B cell (primary cell): ENCODE measurements at regions not wholly inside any gene's neighbourhood (a gene's known extent, or its start where the extent isn't known, plus 50 kb on each side); places are given as distances from the start of the nearest gene placed in this dataset.

ENCODE experiments used
- ATAC-seq: fragments of 200-7000 bp; cut with Tn5 transposase; one replicate; pipeline ENCODE4 v1.10.0; 2021; ENCODE audit warnings: low read depth, mild to moderate bottlenecking, moderate number of reproducible peaks, moderate library complexity
- CTCF ChIA-PET: fragments of 350-600 bp; sonication (Branson Sonifier 250); formaldehyde crosslinking; loops from one replicate; lab custom pipeline; 2021; ENCODE audit warnings: antibody characterized with exemption, inconsistent platforms; lab: Charles Lee
- POLR2A ChIA-PET: fragments of 350-600 bp; sonication (Branson Sonifier 250); formaldehyde crosslinking; loops from one replicate; lab custom pipeline; 2021; ENCODE audit warnings: antibody characterized with exemption; lab: Charles Lee
- DNase-seq: peaks from one replicate; pipeline ENCODE4 v3.0.0; 2013
- H2AFZ ChIP-seq: 2 replicates; pipeline ENCODE4 v1.6.1; 2012; ENCODE audit warnings: mild to moderate bottlenecking, low read depth, low read length; ENCODE audit not compliant: insufficient read depth, poor library complexity, severe bottlenecking
- H3K27ac ChIP-seq, 2 donors: 1 replicate in 1 of 2; 2 replicates in 1 of 2; pipeline ENCODE4 v1.5.1; 2012 to 2013; ENCODE audit warnings: low read length in 2 of 2, mild to moderate bottlenecking in 2 of 2, moderate library complexity in 1 of 2
- H3K27me3 ChIP-seq, 4 experiments: fragments of 200-600 bp in 1 of 4; sonication (generic) in 1 of 4; replicated peaks in 1 of 4; 1 replicate in 2 of 4; 2 replicates in 2 of 4; pipeline versions ENCODE4 v1.6.1 to v1.7.0; 2013 to 2016; ENCODE audit warnings: low read length in 3 of 4, mild to moderate bottlenecking in 2 of 4, mixed read lengths in 1 of 4, moderate library complexity in 1 of 4; ENCODE audit not compliant: insufficient read depth in 4 of 4, control insufficient read depth in 3 of 4; ENCODE audit errors: control extremely low read depth in 1 of 4
- H3K36me3 ChIP-seq, 2 experiments: replicated peaks in 1 of 2; 1 replicate in 1 of 2; 2 replicates in 1 of 2; pipeline versions ENCODE4 v1.6.1 to v1.7.1; 2013; ENCODE audit warnings: low read length in 1 of 2; ENCODE audit not compliant: insufficient read depth in 2 of 2, control insufficient read depth in 1 of 2; ENCODE audit errors: control extremely low read depth in 1 of 2, extremely low read depth in 1 of 2
- H3K4me1 ChIP-seq, 2 donors: fragments of 200-600 bp in 1 of 2; sonication (generic) in 1 of 2; 1 replicate in 1 of 2; 2 replicates in 1 of 2; pipeline versions ENCODE4 v1.5.1 to v1.6.1; 2013 to 2017; ENCODE audit warnings: low read length in 2 of 2; ENCODE audit not compliant: control insufficient read depth in 2 of 2, insufficient read depth in 2 of 2
- H3K4me2 ChIP-seq: replicated peaks from 2 replicates; pipeline ENCODE3; 2012; ENCODE audit warnings: mild to moderate bottlenecking, low read depth, low read length; ENCODE audit not compliant: poor library complexity, severe bottlenecking
- H3K4me3 ChIP-seq, 5 experiments: fragments of 200-600 bp in 1 of 5; sonication (generic) in 1 of 5; 1 replicate in 3 of 5; 2 replicates in 2 of 5; pipeline versions ENCODE4 v1.5.1 to v1.7.0; 2011 to 2016; ENCODE audit warnings: low read length in 4 of 5, mild to moderate bottlenecking in 4 of 5, low read depth in 2 of 5, control low read depth in 1 of 5, moderate library complexity in 1 of 5; ENCODE audit not compliant: insufficient read depth in 1 of 5; ENCODE audit errors: control extremely low read depth in 1 of 5, extremely low read depth in 1 of 5
- H3K79me2 ChIP-seq: fragments of 200-600 bp; sonication (generic); one replicate; pipeline ENCODE4 v1.6.0; 2016; ENCODE audit warnings: low read length; ENCODE audit not compliant: control insufficient read depth, insufficient read depth
- H3K9ac ChIP-seq: fragments of 200-600 bp; sonication (generic); 2 replicates; pipeline ENCODE4 v1.6.1; 2017; ENCODE audit warnings: mild to moderate bottlenecking, low read length, moderate library complexity
- H3K9me3 ChIP-seq, 3 donors: one replicate each; pipeline versions ENCODE4 v1.6.1 to v1.7.1; 2013; ENCODE audit warnings: low read length in 2 of 3; ENCODE audit not compliant: control insufficient read depth in 2 of 3, insufficient read depth in 1 of 3; ENCODE audit errors: control extremely low read depth in 1 of 3
- H4K20me1 ChIP-seq: 2 replicates; pipeline ENCODE4 v1.6.0; 2012; ENCODE audit warnings: mild to moderate bottlenecking, low read length; ENCODE audit not compliant: insufficient read depth, control insufficient read depth, poor library complexity, severe bottlenecking
- H3K27ac Mint-ChIP-seq: one replicate; pipeline ENCODE4 v1.8.0; 2021; ENCODE audit warnings: mixed read lengths
- H3K27me3 Mint-ChIP-seq: one replicate; pipeline ENCODE4 v1.8.0; 2021; ENCODE audit warnings: mixed read lengths
- H3K4me1 Mint-ChIP-seq: one replicate; pipeline ENCODE4 v1.8.0; 2021; ENCODE audit warnings: mixed read lengths
- H3K4me3 Mint-ChIP-seq: one replicate; pipeline ENCODE4 v1.8.0; 2021; ENCODE audit warnings: mixed read lengths
- H3K9me3 Mint-ChIP-seq: one replicate; pipeline ENCODE4 v1.8.0; 2022; ENCODE audit warnings: mixed read lengths; ENCODE audit not compliant: insufficient read depth
- EZH2 ChIP-seq: IDR thresholded peaks from 2 replicates; pipeline ENCODE4 v1.6.1; 2012; ENCODE audit warnings: borderline replicate concordance, low read depth, mild to moderate bottlenecking, moderate library complexity, low read length; ENCODE audit not compliant: insufficient read depth, poor library complexity, severe bottlenecking
- WGBS: methylation state at CpG from one replicate; pipeline ENCODE4 v1.1.5; 2013; ENCODE audit warnings: missing lambda C conversion rate; ENCODE audit not compliant: insufficient coverage; 5-methylcytosine and 5-hydroxymethylcytosine counted together
- intact Hi-C: fragments of 100-400 bp; cut with micrococcal nuclease; formaldehyde crosslinking; loops from one replicate; pipeline ENCODE4 v1.10.0; 2022
- TF ChIP-seq, protein P1 (sequence below): fragments of 200-600 bp; IDR thresholded peaks from one replicate; pipeline ENCODE4 v1.8.0; 2022; ENCODE audit warnings: antibody characterized with exemption, mild to moderate bottlenecking

DNA sequence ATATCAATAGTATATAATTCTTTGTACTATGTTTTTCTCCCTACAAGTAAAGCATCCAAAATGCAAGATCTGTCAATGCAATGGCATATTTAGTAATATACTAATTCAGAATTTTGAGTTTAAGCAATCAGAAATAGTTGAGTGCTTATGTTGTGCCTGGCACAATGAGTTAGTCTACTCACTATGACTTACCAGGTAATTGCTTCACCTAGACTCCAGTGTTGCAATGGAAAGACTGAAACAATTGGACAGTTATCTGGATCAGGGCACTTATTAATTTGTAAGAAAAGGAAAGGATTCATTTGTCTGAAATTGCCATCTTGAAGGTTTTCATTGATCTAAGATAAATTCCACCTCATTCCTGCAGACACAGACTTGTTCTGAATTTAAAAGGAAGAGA, 97.6 kb upstream of the TCF4 start:
- Histone ChIP-seq H2AFZ (no peak overlapping the region), H3K27ac (no peak overlapping the region), H3K9me3 (no peaks in the 10 kb centered on the region), H3K4me1 (no peaks in the 10 kb centered on the region), H3K4me3 (no peak overlapping the region), H3K36me3 (no peaks in the 10 kb centered on the region), H3K4me2 (no peak overlapping the region), H3K9ac (no peak overlapping the region), H3K27me3 (no peaks in the 10 kb centered on the region), H3K79me2 (no peaks in the 10 kb centered on the region), H4K20me1 (no peaks in the 10 kb centered on the region)
- Mint-ChIP-seq H3K4me1 (no peaks in the 10 kb centered on the region), H3K27me3 (peaks cover 5% of the 10 kb centered on the region), H3K9me3 (no peaks in the 10 kb centered on the region), H3K27ac (no peak overlapping the region), H3K4me3 (no peak overlapping the region)
- intact Hi-C loops = no loop called here
- DNase-seq = no peak
- no peak for ATAC-seq
- TF ChIP-seq, protein P1, sequence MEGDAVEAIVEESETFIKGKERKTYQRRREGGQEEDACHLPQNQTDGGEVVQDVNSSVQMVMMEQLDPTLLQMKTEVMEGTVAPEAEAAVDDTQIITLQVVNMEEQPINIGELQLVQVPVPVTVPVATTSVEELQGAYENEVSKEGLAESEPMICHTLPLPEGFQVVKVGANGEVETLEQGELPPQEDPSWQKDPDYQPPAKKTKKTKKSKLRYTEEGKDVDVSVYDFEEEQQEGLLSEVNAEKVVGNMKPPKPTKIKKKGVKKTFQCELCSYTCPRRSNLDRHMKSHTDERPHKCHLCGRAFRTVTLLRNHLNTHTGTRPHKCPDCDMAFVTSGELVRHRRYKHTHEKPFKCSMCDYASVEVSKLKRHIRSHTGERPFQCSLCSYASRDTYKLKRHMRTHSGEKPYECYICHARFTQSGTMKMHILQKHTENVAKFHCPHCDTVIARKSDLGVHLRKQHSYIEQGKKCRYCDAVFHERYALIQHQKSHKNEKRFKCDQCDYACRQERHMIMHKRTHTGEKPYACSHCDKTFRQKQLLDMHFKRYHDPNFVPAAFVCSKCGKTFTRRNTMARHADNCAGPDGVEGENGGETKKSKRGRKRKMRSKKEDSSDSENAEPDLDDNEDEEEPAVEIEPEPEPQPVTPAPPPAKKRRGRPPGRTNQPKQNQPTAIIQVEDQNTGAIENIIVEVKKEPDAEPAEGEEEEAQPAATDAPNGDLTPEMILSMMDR = no peak
- TF ChIP-seq EZH2 = no peak
- CTCF ChIA-PET = no interaction called here
- POLR2A ChIA-PET = no interaction called here

DNA sequence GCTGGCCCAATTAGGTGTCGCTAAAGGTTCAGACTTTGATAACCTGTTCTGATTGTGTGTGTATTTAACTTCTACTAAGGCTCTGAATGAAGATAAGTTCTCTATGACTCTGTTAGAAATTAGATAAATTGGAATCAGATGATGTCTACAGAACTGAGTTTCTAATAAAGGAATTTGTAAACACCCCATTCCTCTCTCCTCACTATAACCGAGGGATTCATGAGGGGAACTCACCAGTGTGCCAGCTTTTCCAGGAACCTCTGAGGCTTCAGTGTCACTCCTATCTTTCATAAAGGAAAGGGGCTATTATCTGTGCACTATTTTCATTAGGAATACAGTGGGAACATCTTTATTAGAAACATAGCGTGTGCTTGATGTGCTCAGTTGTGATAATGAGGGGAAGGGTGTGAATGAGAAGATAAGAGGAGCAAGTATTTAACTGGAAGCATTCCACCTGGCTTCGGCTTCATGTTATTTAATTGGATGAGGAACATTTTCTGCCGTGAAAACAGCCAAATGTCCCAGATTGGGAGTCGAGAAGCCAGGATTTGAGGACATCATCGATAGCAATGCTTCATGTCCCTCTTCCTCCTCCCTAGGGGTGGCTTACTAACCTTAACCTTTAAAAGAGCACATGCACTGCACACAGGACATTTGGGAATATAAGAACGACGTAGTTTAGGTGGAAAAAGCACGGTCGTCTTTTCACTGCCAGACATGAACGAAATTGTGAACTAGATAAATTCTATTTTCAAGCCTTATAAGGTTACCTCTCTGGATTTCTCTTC, 84.8 kb upstream of the TCF4 start:
- Histone ChIP-seq H4K20me1 (no peaks in the 10 kb centered on the region), H3K27me3 (no peaks in the 10 kb centered on the region), H3K4me2 (no peak overlapping the region), H3K4me1 (no peaks in the 10 kb centered on the region), H3K36me3 (no peaks in the 10 kb centered on the region), H3K4me3 (no peak overlapping the region), H3K9me3 (no peaks in the 10 kb centered on the region), H3K27ac (no peak overlapping the region), H3K9ac (no peak overlapping the region), H3K79me2 (no peaks in the 10 kb centered on the region), H2AFZ (no peak overlapping the region)
- intact Hi-C loops = no loop called here
- H3K4me1 Mint-ChIP-seq = no peaks in the 10 kb centered on the region
- no peak overlapping the region for H3K4me3 Mint-ChIP-seq
- H3K27ac Mint-ChIP-seq = no peak overlapping the region
- ChIA-PET CTCF (no interaction called here), POLR2A (no interaction called here)
- no peak for ATAC-seq
- TF ChIP-seq EZH2 = no peak
- TF ChIP-seq, protein P1 = no peak
- no peak for DNase-seq
- H3K27me3 Mint-ChIP-seq = peaks cover 5% of the 10 kb centered on the region
- WGBS = 74% methylated on average over 4 of the region's 12 CpGs
- H3K9me3 Mint-ChIP-seq = peaks cover 4% of the 10 kb centered on the region
